Cardiac muscle cell (in vitro differentiated cells and primary cell): ENCODE measurements at regions not wholly inside any gene's neighbourhood (a gene's known extent, or its start where the extent isn't known, plus 50 kb on each side); places are given as distances from the start of the nearest gene placed in this dataset.

Experiments used
- DNase-seq, 2 donors: peaks; one replicate each; pipeline versions ENCODE4 v3.0.0 to v3.0.0-alpha.2; 2010 to 2017; ENCODE audit warnings: low read depth in 1 of 2, low spot score in 1 of 2
- H3K27ac ChIP-seq: fragments of 200-600 bp; sonication (generic); 2 replicates; pipeline ENCODE4 v1.5.1; 2016
- H3K27me3 ChIP-seq: fragments of 200-600 bp; sonication (generic); 2 replicates; pipeline ENCODE4 v1.6.0; 2016; ENCODE audit warnings: control low read depth
- H3K36me3 ChIP-seq: fragments of 200-600 bp; sonication (generic); 2 replicates; pipeline ENCODE4 v1.5.1; 2016; ENCODE audit warnings: control low read depth
- H3K4me1 ChIP-seq: fragments of 200-600 bp; sonication (generic); 2 replicates; pipeline ENCODE4 v1.8.1; 2017; ENCODE audit warnings: low read depth, mild to moderate bottlenecking, mixed run types
- H3K4me3 ChIP-seq: fragments of 200-600 bp; sonication (generic); 2 replicates; pipeline ENCODE4 v1.5.1; 2016; ENCODE audit warnings: mild to moderate bottlenecking
- H3K9me3 ChIP-seq: fragments of 200-600 bp; sonication (generic); 2 replicates; pipeline ENCODE4 v1.5.1; 2017; ENCODE audit warnings: low read depth, mild to moderate bottlenecking, control low read depth
- CTCF ChIP-seq: IDR thresholded peaks from 2 replicates; pipeline ENCODE4 v1.5.1; 2012; ENCODE audit warnings: low read depth, mild to moderate bottlenecking, low read length

GRCh38 chr1:80633947-80634706, 1166.6 kb upstream of the ADGRL2 start:
- no peak for TF ChIP-seq CTCF
- no peak overlapping the region for H3K27ac ChIP-seq

GRCh38 chr1:80632284-80632683, 1168.5 kb upstream of the ADGRL2 start:
- H3K36me3 ChIP-seq, result no peaks in the 10 kb centered on the region
- no peaks in the 10 kb centered on the region for H3K9me3 ChIP-seq
- no peak overlapping the region for H3K27ac ChIP-seq
- no peak for TF ChIP-seq CTCF
- DNase-seq, result no peak
- no peak overlapping the region for H3K4me3 ChIP-seq
- H3K4me1 ChIP-seq, result no peaks in the 10 kb centered on the region
- H3K27me3 ChIP-seq, result no peaks in the 10 kb centered on the region

More at GRCh38 chr1:80633947-80634706, 1166.6 kb upstream of the ADGRL2 start:
- no peaks in the 10 kb centered on the region for H3K4me1 ChIP-seq
- no peak overlapping the region for H3K4me3 ChIP-seq
- H3K27me3 ChIP-seq, result no peaks in the 10 kb centered on the region
- no peaks in the 10 kb centered on the region for H3K9me3 ChIP-seq
- no peak for DNase-seq
- H3K36me3 ChIP-seq, result no peaks in the 10 kb centered on the region

- DNase-seq, result no peak
- H3K4me3 ChIP-seq, result no peak overlapping the region
- H3K4me1 ChIP-seq, result no peaks in the 10 kb centered on the region
- H3K27me3 ChIP-seq, result no peaks in the 10 kb centered on the region
- no peaks in the 10 kb centered on the region for H3K36me3 ChIP-seq
- no peak overlapping the region for H3K27ac ChIP-seq
- TF ChIP-seq CTCF, result no peak
- H3K9me3 ChIP-seq, result no peaks in the 10 kb centered on the region
Observed at GRCh38 chr1:80629304-80629837, 1171.4 kb upstream of the ADGRL2 start.

GRCh38 chr1:80624682-80625081, 1176.1 kb upstream of the ADGRL2 start:
- no peak for TF ChIP-seq CTCF
- no peaks in the 10 kb centered on the region for H3K4me1 ChIP-seq
- no peaks in the 10 kb centered on the region for H3K27me3 ChIP-seq
- no peaks in the 10 kb centered on the region for H3K36me3 ChIP-seq
- H3K9me3 ChIP-seq, result no peaks in the 10 kb centered on the region
- no peak for DNase-seq
- no peak overlapping the region for H3K27ac ChIP-seq
- no peak overlapping the region for H3K4me3 ChIP-seq

GRCh38 chr1:80607064-80607463, 1193.7 kb upstream of the ADGRL2 start:
- no peak for TF ChIP-seq CTCF
- no peaks in the 10 kb centered on the region for H3K36me3 ChIP-seq
- H3K27ac ChIP-seq, result no peak overlapping the region
- H3K9me3 ChIP-seq, result no peaks in the 10 kb centered on the region
- no peaks in the 10 kb centered on the region for H3K4me1 ChIP-seq
- no peak for DNase-seq
- no peaks in the 10 kb centered on the region for H3K27me3 ChIP-seq
- no peak overlapping the region for H3K4me3 ChIP-seq
